NCI-H345 (cell line): ENCODE measurements at regions not wholly inside any gene's neighbourhood (a gene's known extent, or its start where the extent isn't known, plus 50 kb on each side); places are given as distances from the start of the nearest gene placed in this dataset.

Experiments
- DNase-seq: peaks from one replicate; lab custom pipeline; 2025; lab: John Stamatoyannopoulos, UW

GRCh38 chr9:78866207-78867132 is 569.5 kb downstream of the PSAT1 start:
- no peak for DNase-seq

GRCh38 chr9:78871086-78871451 is 574.1 kb downstream of the PSAT1 start:
- no peak for DNase-seq

- DNase-seq = no peak
These were observed 574.8 kb downstream of the PSAT1 start for GRCh38 chr9:78871452-78872331.

- no peak for DNase-seq
These were observed 577.1 kb downstream of the PSAT1 start for GRCh38 chr9:78874061-78874460.

- DNase-seq = no peak
These were observed 582.6 kb downstream of the PSAT1 start for GRCh38 chr9:78879324-78880100.

- no peak for DNase-seq
These were observed 584.4 kb downstream of the PSAT1 start for GRCh38 chr9:78881295-78881694.

GRCh38 chr9:78882481-78882880 is 585.6 kb downstream of the PSAT1 start:
- no peak for DNase-seq

- DNase-seq = no peak
These were observed 587.8 kb downstream of the PSAT1 start for GRCh38 chr9:78884611-78885150.

- no peak for DNase-seq
These were observed 595.3 kb downstream of the PSAT1 start for GRCh38 chr9:78892182-78892581.

GRCh38 chr9:78892769-78893168 is 595.8 kb downstream of the PSAT1 start:
- DNase-seq = no peak

- DNase-seq = no peak
These were observed 597.0 kb downstream of the PSAT1 start for GRCh38 chr9:78893774-78894401.

GRCh38 chr9:78896479-78896878 is 599.6 kb downstream of the PSAT1 start:
- no peak for DNase-seq

- DNase-seq = no peak
These were observed 601.3 kb downstream of the PSAT1 start for GRCh38 chr9:78898234-78898633.

- DNase-seq = no peak
These were observed 602.1 kb downstream of the PSAT1 start for GRCh38 chr9:78899006-78899405.

- DNase-seq = no peak
These were observed 603.6 kb downstream of the PSAT1 start for GRCh38 chr9:78900500-78900899.

- no peak for DNase-seq
These were observed 605.1 kb downstream of the PSAT1 start for GRCh38 chr9:78902051-78902450.

- DNase-seq = no peak
These were observed 606.7 kb downstream of the PSAT1 start for GRCh38 chr9:78903581-78903980.

GRCh38 chr9:78904686-78905085 is 607.8 kb downstream of the PSAT1 start:
- no peak for DNase-seq

GRCh38 chr9:78905387-78905786 is 608.5 kb downstream of the PSAT1 start:
- no peak for DNase-seq

GRCh38 chr9:78905986-78906755 is 609.2 kb downstream of the PSAT1 start:
- no peak for DNase-seq

GRCh38 chr9:78909566-78909965 is 612.6 kb downstream of the PSAT1 start:
- no peak for DNase-seq
